ENCODE measurements at regions not wholly inside any gene's neighbourhood (a gene's known extent, or its start where the extent isn't known, plus 50 kb on each side); places are given as distances from the start of the nearest gene placed in this dataset.

DNA sequence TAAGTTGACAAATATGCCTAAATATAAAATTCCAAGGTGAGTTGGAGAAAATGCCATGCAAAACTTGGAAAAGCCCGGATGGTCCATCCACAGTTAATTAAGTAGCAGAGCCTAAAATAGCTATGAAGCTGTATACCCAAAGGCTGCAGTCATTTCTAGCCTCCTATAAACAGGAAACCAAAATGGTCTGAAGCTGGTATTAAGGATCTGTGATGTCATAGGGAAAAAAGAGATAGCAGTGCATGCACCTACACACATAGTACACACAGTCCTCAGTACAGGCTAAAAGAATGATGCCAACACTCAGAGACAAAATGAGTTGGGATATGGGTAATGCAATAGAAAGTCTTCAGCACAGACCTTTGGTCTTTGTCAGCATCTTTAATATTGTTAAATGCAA is 736.9 kb downstream of the EFNB2 start:
- no peak for DNase-seq (ENCODE audit: low spot score)

DNA sequence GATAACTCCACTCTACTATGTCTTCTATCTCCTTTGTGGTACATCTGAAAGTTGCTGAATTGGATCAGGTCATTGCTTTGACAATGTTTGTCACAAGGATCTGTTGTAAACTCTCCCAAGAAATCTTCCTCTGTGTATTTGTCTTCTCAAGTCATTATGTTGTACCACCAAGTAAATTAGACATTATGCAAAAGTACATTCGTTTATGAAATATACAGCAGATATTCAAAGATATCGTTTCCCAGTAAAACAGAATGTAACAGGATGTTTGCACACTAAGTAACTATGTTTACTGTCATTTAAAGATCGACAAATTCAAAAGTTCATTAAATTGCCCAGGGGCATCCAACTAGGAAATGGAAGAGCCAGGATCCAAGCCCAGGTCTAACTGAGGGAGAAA is 739.4 kb downstream of the EFNB2 start:
- DNase-seq (ENCODE audit: low spot score): no peak

DNA sequence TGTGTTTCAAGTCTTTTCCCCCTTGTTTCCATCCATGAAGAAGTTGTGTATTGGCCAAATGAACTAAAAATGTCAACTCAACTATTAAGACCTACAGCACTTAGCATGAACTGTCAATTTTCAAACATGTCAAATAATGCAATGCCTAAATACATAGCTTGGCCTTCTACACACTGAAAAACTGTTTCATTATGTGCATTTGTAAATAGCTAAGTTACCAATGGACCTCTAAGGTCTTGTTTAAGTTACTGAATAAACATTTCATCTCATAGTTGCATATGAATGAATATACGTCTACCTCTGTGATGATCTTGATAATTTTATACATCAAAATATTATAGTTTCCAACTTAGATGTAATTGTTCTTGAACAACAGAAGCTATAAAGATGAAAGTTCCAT is 744.5 kb downstream of the EFNB2 start:
- no peak for DNase-seq (ENCODE audit: low spot score)

DNA sequence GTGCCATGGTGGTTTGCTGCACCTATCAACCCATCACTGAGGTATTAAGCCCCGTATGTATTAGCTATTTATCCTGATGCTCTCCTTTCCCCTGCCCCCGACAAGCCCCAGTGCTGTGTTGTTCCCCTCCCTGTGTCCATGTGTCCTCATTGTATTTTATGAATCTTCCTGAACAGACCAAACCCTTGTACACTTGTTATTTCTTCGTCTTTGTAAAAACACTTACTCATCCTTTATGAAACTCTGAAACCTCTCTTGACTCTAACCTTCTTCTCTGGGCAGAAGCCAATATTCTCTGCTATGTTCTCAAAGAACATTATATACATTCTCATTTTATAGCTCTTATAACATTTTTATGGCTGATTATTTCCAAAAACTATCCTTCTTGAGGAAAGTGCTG is 746.9 kb downstream of the EFNB2 start:
- DNase-seq (ENCODE audit: low spot score): peak; percentile 16

GRCh38 chr13:105787632-105788031 is 747.8 kb downstream of the EFNB2 start:
- DNase-seq (ENCODE audit: low spot score): no peak

DNA sequence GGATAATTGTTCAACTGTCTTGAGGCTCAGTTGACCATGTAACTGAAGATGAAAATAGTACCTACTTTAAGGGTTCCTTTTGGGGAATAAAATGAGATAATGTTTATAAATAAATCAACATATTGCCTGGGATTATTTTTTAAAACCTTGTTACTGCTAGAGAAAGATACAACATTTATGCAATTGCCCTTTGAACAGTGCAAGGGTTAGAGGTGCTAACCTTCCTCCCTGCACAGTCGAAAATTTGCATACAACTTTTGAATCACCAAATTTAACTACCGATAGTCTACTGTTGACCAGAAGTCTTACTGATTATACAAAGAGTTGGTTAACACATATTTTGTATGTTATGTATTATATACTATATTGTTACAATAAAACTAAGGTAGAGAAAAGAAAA is 750.0 kb downstream of the EFNB2 start:
- no peak for DNase-seq (ENCODE audit: low spot score)

- DNase-seq (ENCODE audit: low spot score): no peak
Measured at GRCh38 chr13:105783261-105783660, 752.2 kb downstream of the EFNB2 start.

GRCh38 chr13:105778196-105778595 is 757.3 kb downstream of the EFNB2 start:
- peak; percentile 81 for DNase-seq (ENCODE audit: low spot score)

DNA sequence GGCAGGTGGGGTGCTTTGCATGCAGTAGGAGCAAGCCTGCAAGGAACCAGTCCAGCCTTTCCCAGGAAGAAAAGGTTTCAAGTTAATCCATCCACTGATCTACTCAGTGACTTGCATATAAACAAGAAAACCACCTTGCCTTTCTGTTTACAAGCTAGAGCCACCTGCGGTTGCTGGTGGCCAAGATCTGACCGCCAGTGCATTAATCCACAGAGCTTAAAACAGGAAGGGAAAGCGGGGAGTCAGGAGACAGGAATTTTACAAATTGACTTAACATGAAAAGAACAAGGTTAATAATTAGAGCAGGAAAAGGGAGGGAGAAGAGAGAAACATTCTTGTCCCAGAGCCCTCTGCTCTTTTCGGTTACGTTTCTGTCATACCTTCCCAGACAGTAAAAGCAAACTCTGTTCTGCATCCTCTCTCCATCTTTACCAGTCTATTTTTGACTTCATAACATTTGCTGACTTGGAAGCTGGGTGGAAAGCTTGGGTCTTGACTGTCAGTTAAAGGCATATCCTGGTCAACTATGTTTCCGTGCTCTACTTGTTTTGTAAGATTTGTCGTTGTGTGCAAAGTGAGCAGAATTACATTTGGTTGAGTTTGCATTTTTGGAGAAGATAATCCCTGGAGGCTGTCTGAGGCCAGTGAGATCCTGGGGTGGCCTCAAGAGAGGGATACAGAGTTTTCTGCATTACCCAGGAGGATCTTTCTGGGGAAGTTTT is 760.6 kb downstream of the EFNB2 start:
- DNase-seq (ENCODE audit: low spot score): no peak

GRCh38 chr13:105773863-105774538 is 761.5 kb downstream of the EFNB2 start:
- DNase-seq (ENCODE audit: low spot score): peak; percentile 38

DNA sequence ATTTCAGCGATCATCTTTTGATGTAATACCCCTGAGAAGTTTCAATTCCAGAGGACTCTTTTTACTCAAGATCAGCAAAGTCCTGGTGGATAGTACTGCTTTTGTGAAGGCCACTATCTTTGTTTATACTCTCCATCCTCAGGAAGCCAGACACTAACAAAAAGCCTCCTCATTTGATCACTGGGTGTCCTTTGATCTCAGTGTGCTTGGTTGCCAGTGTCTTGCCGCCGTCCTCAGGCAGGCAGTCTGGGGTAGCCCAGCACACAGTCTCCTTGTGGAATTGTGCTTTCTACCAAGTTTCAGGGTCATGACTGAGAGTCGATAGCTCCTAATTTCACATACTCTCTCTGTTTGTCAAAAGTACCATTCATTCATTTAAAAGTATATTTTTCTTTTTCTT is 762.2 kb downstream of the EFNB2 start:
- DNase-seq (ENCODE audit: low spot score): no peak

DNA sequence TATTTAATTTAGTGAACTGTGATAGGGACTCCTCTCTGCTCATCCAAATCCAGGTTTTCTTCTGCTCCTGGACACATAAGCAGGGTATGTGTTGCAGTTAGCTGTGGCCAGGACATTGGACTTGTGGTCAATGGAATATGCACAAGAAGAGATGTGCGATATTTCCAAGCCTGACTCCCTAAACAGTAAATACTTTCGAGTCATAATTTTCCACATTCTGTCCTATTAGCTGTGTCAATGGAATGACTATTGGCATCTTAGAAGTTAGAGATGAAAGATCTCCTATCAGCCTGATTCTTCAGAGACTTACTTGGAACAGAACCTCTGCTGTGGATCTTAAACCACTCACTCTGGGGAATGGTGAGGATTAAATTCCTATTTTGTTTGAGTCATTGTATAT is 771.0 kb downstream of the EFNB2 start:
- DNase-seq (ENCODE audit: low spot score): no peak

DNA sequence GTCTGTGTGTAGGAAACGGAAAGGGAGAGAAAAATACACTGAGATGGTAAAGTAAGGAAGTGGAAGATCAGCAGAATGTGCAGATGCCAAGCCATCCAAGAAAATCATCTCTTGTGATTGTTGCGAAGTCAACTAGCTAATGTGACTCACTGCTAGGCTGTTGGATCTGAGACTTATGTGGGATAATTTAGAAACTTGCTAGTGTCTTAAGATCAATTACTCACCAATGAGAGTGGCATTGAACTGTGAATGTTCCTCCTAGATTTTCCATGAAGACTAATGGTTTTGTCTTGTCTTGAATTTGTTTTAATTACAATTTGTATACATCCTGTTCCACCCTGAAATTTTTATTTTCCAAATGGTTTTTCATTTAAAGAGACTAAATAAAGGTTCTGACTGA is 771.6 kb downstream of the EFNB2 start:
- no peak for DNase-seq (ENCODE audit: low spot score)

- DNase-seq (ENCODE audit: low spot score): no peak
Measured at GRCh38 chr13:105762096-105762495, 773.4 kb downstream of the EFNB2 start.

DNA sequence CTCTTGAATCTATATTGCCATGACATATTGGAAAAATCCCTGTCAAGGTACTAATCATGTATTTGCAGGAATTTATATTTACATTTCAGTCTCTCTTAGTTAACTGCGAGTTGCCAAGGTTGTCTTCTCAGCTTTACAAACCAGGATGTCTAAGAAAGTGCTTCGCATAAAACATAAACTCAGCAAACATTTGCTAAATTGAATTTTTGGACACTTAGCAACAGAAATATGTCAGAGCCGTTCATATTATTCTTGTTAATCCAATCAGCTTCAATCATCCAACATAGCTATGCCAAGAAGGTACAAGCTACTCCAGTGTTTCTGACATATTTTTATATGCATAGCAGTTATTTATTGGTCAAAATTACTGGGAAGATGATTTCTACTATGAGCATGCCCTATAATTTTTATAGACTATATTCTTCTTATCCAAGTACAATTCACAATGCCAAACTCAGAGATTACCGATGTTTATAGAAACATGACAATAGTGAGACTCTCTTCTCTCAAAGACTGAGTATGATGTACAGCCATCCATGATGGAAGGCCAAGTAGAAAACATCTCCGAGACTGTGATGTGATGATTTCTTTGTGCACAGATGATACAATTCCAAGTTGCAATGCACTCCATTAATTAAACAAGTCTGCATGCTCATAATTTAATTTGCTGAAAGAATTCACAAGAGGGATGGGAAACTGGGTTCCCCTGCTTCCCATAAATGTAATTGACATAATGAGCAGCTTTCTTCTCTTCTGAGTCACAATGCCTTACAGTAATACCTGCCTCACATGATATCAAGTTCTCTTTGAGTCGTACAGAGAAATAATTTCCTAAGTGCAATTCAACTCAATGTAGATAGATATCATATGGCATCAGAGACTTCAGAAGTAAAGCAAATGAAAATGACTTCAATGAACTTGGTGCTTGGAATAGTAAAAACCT is 776.3 kb downstream of the EFNB2 start:
- no peak for DNase-seq (ENCODE audit: low spot score)

- no peak for DNase-seq (ENCODE audit: low spot score)
Measured at GRCh38 chr13:105740739-105741138, 794.7 kb downstream of the EFNB2 start.

DNA sequence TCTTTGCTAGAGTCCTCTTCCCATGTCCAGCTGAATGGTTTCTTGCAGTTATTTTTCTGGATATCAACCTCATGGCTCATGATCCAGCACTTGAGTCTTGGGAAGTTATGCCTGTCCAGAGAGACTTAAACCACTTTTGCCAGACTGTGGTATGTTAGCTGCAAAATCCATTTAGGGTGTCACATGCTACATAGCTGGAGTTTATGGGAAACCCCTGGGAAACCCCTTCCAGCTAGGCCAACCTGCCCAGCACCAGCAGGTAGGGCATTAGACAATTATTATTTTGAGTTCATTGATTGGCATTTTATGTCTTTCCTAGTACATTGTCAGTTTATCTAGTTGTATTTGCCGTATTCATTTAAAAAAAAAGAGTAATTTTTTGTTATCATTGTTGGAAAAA is 797.8 kb downstream of the EFNB2 start:
- no peak for DNase-seq (ENCODE audit: low spot score)

GRCh38 chr13:105735281-105735680 is 800.2 kb downstream of the EFNB2 start:
- DNase-seq (ENCODE audit: low spot score): no peak

DNA sequence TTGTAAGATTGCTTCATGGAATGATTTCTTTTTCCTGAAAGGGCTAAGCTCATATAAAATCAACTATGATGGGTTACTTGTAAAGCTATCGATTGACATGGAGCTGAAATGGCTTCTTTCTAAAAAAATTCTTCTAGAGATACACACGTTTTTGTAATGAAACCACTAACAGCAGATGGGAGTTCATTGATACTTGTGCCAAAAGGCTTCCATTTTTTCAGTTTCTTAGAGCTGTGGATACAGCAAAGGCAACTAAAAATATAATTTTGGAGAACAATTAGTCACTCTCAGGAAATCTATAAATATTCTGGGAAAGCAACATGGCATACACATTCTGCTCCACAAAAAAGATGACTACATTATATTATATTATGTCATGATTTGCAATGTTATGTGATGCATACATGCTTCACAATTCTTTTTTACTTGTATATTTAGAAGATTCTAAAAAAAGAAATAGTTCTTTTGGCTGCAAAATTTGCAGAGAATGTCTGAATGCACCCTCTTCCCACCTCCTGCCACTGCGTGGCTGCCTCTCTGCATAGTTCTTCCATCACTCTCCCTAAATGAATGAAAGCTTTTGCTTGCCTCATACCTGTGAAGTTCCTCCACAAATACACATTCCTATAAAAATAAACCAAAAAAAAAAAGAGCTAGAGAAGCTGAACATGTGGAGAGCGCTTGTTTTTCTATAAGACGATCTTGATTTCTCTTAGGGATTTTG is 802.5 kb downstream of the EFNB2 start:
- DNase-seq (ENCODE audit: low spot score): no peak

GRCh38 chr13:105725887-105726286 is 809.6 kb downstream of the EFNB2 start:
- no peak for DNase-seq (ENCODE audit: low spot score)

DNA sequence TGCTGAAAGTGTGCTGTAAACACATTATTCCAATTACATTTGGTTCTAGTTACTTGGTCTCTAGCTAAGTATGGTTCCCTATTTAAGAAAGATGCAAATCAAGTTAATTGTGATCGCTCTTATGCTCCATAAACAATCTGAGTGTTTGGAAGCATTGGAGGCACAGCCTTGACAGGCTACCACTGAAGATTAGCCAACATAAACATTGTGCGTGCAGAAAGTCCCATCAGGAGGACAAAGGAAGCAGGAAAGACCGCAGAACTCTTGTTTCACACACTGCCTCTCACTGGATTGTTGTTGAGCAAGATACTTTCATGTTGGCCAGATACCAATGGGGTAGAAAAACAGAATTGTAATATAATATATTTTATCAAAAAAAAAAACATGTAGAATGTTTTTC is 814.4 kb downstream of the EFNB2 start:
- DNase-seq (ENCODE audit: low spot score): no peak

- DNase-seq (ENCODE audit: low spot score): no peak
Measured at GRCh38 chr13:105719859-105720258, 815.6 kb downstream of the EFNB2 start.
